ENCODE measurements at regions not wholly inside any gene's neighbourhood (a gene's known extent, or its start where the extent isn't known, plus 50 kb on each side); places are given as distances from the start of the nearest gene placed in this dataset.

DNA sequence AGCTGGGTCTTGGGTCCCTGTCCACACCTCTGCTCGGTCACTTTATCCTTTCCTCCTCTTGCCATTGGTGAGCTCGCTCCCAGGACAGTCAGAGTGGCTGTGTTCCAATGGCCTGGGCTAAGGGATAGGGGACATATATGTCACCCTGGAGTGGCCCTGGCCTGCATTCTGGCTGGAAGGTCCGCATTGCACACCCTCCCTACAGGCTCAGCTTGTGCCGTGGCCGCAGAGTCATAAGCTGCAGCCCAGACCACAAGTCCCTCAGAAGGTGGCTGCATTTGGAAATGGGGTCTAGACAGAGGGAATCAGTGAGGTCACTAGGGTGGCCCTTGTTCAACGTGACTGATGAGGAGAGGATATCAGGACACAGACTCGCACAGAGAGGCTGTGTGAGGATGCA, 363.8 kb upstream of the SHH start:
- intact Hi-C loops (cut with DNase I; ENCODE audit: low total_unique reads) = no loop called here
- Histone ChIP-seq H3K9me3 (no peaks in the 10 kb centered on the region), H3K4me3 (no peak overlapping the region), H3K4me1 (no peaks in the 10 kb centered on the region), H3K27me3 (peaks cover 0 to under 1% of the 10 kb centered on the region in 2 donors), H3K27ac (no peak overlapping the region), H3K36me3 (no peaks in the 10 kb centered on the region)
- DNase-seq = no peak
- TF ChIP-seq, protein P1, sequence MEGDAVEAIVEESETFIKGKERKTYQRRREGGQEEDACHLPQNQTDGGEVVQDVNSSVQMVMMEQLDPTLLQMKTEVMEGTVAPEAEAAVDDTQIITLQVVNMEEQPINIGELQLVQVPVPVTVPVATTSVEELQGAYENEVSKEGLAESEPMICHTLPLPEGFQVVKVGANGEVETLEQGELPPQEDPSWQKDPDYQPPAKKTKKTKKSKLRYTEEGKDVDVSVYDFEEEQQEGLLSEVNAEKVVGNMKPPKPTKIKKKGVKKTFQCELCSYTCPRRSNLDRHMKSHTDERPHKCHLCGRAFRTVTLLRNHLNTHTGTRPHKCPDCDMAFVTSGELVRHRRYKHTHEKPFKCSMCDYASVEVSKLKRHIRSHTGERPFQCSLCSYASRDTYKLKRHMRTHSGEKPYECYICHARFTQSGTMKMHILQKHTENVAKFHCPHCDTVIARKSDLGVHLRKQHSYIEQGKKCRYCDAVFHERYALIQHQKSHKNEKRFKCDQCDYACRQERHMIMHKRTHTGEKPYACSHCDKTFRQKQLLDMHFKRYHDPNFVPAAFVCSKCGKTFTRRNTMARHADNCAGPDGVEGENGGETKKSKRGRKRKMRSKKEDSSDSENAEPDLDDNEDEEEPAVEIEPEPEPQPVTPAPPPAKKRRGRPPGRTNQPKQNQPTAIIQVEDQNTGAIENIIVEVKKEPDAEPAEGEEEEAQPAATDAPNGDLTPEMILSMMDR (IDR thresholded peaks at IDR 0.05) = no peak

DNA sequence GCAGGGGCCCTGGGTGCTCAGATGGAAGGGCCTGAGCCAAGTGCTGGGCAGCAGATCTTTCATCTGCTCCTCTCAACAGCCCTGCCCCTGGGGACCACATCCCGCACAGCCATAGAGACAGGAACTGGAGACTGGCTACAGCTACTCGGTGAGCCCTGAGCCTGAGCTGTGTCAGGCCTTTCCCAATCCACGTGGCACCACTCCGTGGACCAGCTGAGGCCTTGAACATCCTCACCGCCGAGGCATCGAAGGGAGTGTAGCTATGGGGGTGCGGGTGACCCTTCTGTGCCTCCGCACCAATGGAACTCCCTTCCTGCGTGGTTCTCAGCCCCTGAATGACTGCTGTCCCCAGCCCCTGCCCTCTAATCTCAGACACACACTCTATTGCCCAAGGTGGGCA, 362.7 kb upstream of the SHH start:
- no peak overlapping the region for H3K27ac ChIP-seq
- DNase-seq = no peak
- intact Hi-C loops (cut with DNase I; ENCODE audit: low total_unique reads) = no loop called here
- TF ChIP-seq, protein P1 (IDR thresholded peaks at IDR 0.05) = no peak
- H3K4me1 ChIP-seq = no peaks in the 10 kb centered on the region
- no peak overlapping the region for H3K4me3 ChIP-seq
- no peaks in the 10 kb centered on the region for H3K36me3 ChIP-seq
- no peaks in the 10 kb centered on the region for H3K9me3 ChIP-seq
- H3K27me3 ChIP-seq = no peaks in the 10 kb centered on the region

DNA sequence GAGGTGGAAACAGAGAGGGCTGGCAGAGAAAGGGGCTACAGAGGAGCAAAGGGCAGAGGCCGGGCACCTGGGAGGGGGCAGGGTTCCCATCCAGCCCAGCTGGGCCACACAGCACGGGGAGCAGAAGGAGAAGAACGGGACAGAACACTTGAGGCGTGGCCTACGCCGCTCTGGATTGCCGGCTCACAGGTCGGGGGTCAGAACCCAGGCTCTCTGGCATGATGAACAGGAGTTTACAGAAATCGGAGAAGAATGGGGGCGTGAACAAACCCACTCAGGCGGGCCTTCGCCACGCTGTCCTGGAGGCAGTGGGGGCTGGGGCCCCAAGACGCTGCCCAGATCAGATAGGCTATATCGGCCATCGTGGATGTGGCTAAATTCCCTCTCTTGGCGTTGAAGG, 362.2 kb upstream of the SHH start:
- Histone ChIP-seq H3K27me3 (no peaks in the 10 kb centered on the region), H3K36me3 (no peaks in the 10 kb centered on the region), H3K4me1 (no peaks in the 10 kb centered on the region), H3K4me3 (no peak overlapping the region), H3K9me3 (no peaks in the 10 kb centered on the region), H3K27ac (no peak overlapping the region)
- TF ChIP-seq, protein P1 (IDR thresholded peaks at IDR 0.05) = no peak
- no peak for DNase-seq
- intact Hi-C loops (cut with DNase I; ENCODE audit: low total_unique reads) = no loop called here

DNA sequence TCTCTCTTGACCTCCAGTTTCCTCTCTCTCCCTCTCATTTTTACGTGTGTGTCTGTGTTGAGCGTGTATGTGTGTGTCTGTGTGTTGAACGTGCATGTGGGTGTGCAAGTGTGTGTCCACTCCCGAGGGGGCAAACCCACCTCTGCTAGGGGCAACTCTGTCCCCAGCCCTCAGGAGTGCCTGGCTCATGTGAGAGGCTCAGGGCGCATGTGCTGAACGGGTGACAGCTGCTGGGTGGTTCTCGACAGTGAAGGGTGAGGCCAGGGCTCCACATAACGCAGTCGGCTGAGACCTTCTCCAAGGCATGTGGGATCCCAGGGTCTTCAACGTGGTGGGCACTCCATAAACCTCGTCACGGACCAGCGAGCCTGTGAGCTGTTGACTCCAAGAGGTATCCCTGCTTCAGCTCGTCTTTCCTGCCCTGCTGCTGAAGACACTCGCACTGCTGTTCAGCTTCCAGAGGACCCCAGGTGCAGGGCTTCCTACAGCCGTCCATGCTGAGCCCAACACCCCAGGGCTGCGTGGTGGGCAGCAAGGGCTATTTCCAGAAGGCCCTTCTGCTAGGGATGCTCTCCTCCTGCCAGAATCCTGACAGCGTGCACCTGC, 361.6 kb upstream of the SHH start:
- H3K9me3 ChIP-seq = no peaks in the 10 kb centered on the region
- no peaks in the 10 kb centered on the region for H3K36me3 ChIP-seq
- H3K27ac ChIP-seq = no peak overlapping the region
- H3K4me3 ChIP-seq = no peak overlapping the region
- no peaks in the 10 kb centered on the region for H3K27me3 ChIP-seq
- DNase-seq = no peak
- H3K4me1 ChIP-seq = no peaks in the 10 kb centered on the region
- TF ChIP-seq, protein P1 (IDR thresholded peaks at IDR 0.05) = no peak
- intact Hi-C loops (cut with DNase I; ENCODE audit: low total_unique reads) = no loop called here

DNA sequence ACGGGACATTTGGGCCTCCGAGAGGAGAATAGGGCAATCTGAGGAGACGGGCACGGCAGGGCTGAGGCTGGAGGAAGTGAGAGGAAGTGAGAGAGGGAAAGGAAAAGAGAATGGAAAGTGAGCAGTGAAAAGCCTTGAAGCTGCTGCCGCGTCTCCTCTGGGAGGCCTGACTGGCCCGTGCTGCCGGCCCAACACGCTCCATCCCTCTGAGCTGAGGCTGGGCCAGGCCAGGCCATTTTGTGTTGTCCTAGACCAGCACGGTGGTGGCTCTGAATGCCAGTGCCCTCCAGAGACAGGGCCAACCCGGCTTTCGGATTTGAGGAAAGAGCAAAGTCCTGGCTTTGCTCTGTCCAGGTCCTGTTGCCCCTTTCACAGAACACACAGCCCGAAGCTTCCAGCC, 361.1 kb upstream of the SHH start:
- no peak for DNase-seq

More for the DNA sequence above, 361.1 kb upstream of the SHH start:
- no peaks in the 10 kb centered on the region for H3K9me3 ChIP-seq
- intact Hi-C loops (cut with DNase I; ENCODE audit: low total_unique reads) = no loop called here
- no peak overlapping the region for H3K4me3 ChIP-seq
- H3K27me3 ChIP-seq = no peaks in the 10 kb centered on the region
- TF ChIP-seq, protein P1 (IDR thresholded peaks at IDR 0.05) = no peak
- H3K27ac ChIP-seq = no peak overlapping the region
- no peaks in the 10 kb centered on the region for H3K36me3 ChIP-seq
- no peaks in the 10 kb centered on the region for H3K4me1 ChIP-seq
